ENCODE measurements at regions not wholly inside any gene's neighbourhood (a gene's known extent, or its start where the extent isn't known, plus 50 kb on each side); places are given as distances from the start of the nearest gene placed in this dataset.

- TF ChIP-seq EZH2 (IDR thresholded peaks at IDR 0.05; ENCODE audit: borderline replicate concordance, low read depth, low read length, poor library complexity, severe bottlenecking) (no peak), CTCF (conservative IDR thresholded peaks at IDR 0.05; ENCODE audit: low read depth, low read length) (no peak)
- intact Hi-C loops (cut with micrococcal nuclease; ENCODE audit: unreplicated experiment), result no loop called here
- Histone ChIP-seq H3K27me3 (replicated peaks; ENCODE audit: insufficient read depth, low read depth, low read length, poor library complexity) (no peaks in the 10 kb centered on the region), H3K4me3 (ENCODE audit: low read depth, low read length, poor library complexity, severe bottlenecking) (no peak overlapping the region), H3K9me3 (ENCODE audit: low read depth, low read length, poor library complexity, severe bottlenecking) (no peaks in the 10 kb centered on the region), H3K36me3 (ENCODE audit: insufficient read depth, low read length, poor library complexity, severe bottlenecking) (no peaks in the 10 kb centered on the region), H3K27ac (ENCODE audit: low read depth, low read length, poor library complexity, severe bottlenecking) (no peak overlapping the region), H3K4me1 (ENCODE audit: insufficient read depth, low read length, poor library complexity, severe bottlenecking) (no peaks in the 10 kb centered on the region)
- CTCF ChIA-PET, result no interaction called here
- POLR2A ChIA-PET (ENCODE audit: low non-redundant PET), result no interaction called here
- BruUV-seq (replicated peaks), result no TSS peak
- DNase-seq (ENCODE audit: low spot score), result no peak
Measured at GRCh38 chr10:69738858-69739435, 62.8 kb upstream of the COL13A1 start.

- no TSS peak for BruUV-seq (replicated peaks)
- no peaks in the 10 kb centered on the region for H3K36me3 ChIP-seq (ENCODE audit: insufficient read depth, low read length, poor library complexity, severe bottlenecking)
- no peak for TF ChIP-seq CTCF (conservative IDR thresholded peaks at IDR 0.05; ENCODE audit: low read depth, low read length)
- no peak for TF ChIP-seq EZH2 (IDR thresholded peaks at IDR 0.05; ENCODE audit: borderline replicate concordance, low read depth, low read length, poor library complexity, severe bottlenecking)
- H3K27me3 ChIP-seq (replicated peaks; ENCODE audit: insufficient read depth, low read depth, low read length, poor library complexity), result no peaks in the 10 kb centered on the region
- H3K27ac ChIP-seq (ENCODE audit: low read depth, low read length, poor library complexity, severe bottlenecking), result no peak overlapping the region
- no peak for DNase-seq (ENCODE audit: low spot score)
- ChIA-PET CTCF (no interaction called here), POLR2A (ENCODE audit: low non-redundant PET) (no interaction called here)
- no peaks in the 10 kb centered on the region for H3K9me3 ChIP-seq (ENCODE audit: low read depth, low read length, poor library complexity, severe bottlenecking)
- H3K4me3 ChIP-seq (ENCODE audit: low read depth, low read length, poor library complexity, severe bottlenecking), result no peak overlapping the region
- intact Hi-C loops (cut with micrococcal nuclease; ENCODE audit: unreplicated experiment), result no loop called here
- no peaks in the 10 kb centered on the region for H3K4me1 ChIP-seq (ENCODE audit: insufficient read depth, low read length, poor library complexity, severe bottlenecking)
Measured at GRCh38 chr10:69739634-69740033, 62.1 kb upstream of the COL13A1 start.

GRCh38 chr10:69740126-69740525 is 61.6 kb upstream of the COL13A1 start:
- POLR2A ChIA-PET (ENCODE audit: low non-redundant PET), result no interaction called here
- CTCF ChIA-PET, result no interaction called here

More at GRCh38 chr10:69740126-69740525, 61.6 kb upstream of the COL13A1 start:
- no peak for DNase-seq (ENCODE audit: low spot score)
- Histone ChIP-seq H3K27ac (ENCODE audit: low read depth, low read length, poor library complexity, severe bottlenecking) (no peak overlapping the region), H3K4me3 (ENCODE audit: low read depth, low read length, poor library complexity, severe bottlenecking) (no peak overlapping the region), H3K9me3 (ENCODE audit: low read depth, low read length, poor library complexity, severe bottlenecking) (no peaks in the 10 kb centered on the region), H3K27me3 (replicated peaks; ENCODE audit: insufficient read depth, low read depth, low read length, poor library complexity) (no peaks in the 10 kb centered on the region), H3K36me3 (ENCODE audit: insufficient read depth, low read length, poor library complexity, severe bottlenecking) (no peaks in the 10 kb centered on the region), H3K4me1 (ENCODE audit: insufficient read depth, low read length, poor library complexity, severe bottlenecking) (no peaks in the 10 kb centered on the region)
- no TSS peak for BruUV-seq (replicated peaks)
- intact Hi-C loops (cut with micrococcal nuclease; ENCODE audit: unreplicated experiment), result no loop called here
- TF ChIP-seq CTCF (conservative IDR thresholded peaks at IDR 0.05; ENCODE audit: low read depth, low read length) (no peak), EZH2 (IDR thresholded peaks at IDR 0.05; ENCODE audit: borderline replicate concordance, low read depth, low read length, poor library complexity, severe bottlenecking) (no peak)
